ENCODE measurements at regions not wholly inside any gene's neighbourhood (a gene's known extent, or its start where the extent isn't known, plus 50 kb on each side); places are given as distances from the start of the nearest gene placed in this dataset.

- no peak for TF ChIP-seq POLR2A (IDR thresholded peaks at IDR 0.05)
- TF ChIP-seq CTCF (IDR thresholded peaks at IDR 0.05) = peak in 1 of 5 experiments; percentile 17
These were observed 172.5 kb downstream of the SMAD2 start for GRCh38 chr18:47758000-47758399.

Measured in tibial nerve (tissue), 3 donors.